ENCODE measurements at regions not wholly inside any gene's neighbourhood (a gene's known extent, or its start where the extent isn't known, plus 50 kb on each side); places are given as distances from the start of the nearest gene placed in this dataset.

DNA sequence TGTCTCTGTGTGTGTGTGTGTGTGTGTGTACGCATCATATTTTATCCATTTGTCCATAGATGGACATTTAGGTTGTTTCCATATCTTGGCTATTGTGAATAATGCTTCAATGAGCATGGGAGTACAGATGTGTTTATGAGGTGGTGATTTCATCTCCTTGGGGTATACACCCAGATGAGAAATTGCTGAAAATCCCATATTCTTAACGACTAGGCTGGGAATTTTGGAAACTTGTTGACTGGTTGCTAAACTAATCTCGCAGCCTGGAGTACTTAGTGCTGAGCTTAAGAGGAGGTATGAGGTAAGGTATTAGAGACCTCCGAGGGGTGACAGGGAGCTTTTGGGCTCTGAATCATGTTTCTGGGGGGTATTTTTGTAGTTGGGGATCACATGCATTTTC lies 66.0 kb upstream of the SPRED2 start:
- no peak for DNase-seq (ENCODE audit: low spot score)

DNA sequence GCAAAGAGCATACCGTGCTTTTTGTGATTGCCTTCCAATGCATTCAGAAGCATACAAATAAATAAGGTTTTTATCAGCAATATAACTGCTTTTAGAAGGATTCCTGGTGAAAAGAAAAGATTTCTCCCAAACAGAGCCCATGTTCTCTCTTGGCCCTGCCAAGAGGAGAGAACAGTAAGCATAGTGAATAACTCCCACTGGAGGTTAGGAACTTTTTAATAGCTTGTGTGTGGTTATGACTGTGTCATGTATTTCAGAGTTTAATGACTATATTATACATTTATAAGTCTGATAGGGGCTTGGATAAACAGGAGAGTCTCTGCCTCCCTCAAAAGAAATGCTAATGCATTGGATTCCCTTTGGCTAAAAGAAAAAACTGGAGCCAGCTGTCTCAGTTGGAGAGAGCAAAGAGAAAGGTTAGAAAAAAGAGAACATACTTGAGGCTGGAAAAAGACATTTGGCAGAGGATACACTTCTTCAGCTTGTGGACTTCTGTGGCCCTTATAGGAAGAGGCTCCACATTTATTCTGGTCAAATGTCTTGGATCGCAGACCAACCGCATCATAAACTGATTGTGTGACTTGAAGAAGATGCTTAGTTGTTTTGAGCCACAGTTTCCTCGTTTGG lies 63.0 kb upstream of the SPRED2 start:
- DNase-seq (ENCODE audit: low spot score): no peak

GRCh38 chr2:65494078-65494477 lies 61.7 kb upstream of the SPRED2 start:
- DNase-seq (ENCODE audit: low spot score): no peak

- peak; percentile 28 for DNase-seq (ENCODE audit: low spot score)
Observed at GRCh38 chr2:65491381-65491905, 59.0 kb upstream of the SPRED2 start.

DNA sequence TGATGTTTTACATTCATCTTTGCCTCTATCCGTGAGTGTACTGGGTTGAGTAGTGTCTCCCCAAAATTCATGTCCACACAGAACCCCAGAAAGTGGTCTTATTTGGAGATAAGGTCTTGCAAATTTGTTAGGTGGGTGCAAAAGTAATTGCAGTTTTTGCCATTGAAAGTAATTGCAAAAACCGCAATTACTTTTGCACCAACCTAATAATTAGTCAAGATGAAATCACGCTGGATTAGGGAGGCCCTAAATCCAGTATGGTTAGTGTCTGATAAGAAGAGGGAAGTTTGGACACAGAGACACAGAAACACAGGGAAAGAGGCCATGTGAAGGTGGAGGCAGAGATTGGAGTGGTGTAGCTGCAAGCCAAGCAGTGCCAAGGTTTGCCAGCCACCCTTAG lies 57.8 kb upstream of the SPRED2 start:
- DNase-seq (ENCODE audit: low spot score): no peak

DNA sequence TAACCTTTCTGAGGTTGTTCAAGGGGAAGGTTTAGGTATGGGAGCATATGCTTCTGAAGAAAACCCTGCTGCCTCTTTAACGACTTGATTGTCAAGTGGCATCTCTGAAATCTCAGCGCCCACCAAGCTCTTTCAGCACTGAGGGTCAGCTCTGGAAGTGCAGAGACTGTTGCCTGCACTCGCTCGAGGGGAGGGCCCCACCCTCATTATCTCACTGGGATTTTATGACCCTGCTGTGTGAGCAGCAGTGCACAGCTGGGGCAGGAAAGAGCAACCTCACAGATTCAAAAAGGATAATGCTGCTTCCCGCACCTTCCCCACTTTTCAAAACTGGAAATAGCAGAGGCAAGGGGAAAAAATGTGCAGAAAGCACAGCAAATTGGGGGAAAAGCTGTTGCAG lies 56.9 kb upstream of the SPRED2 start:
- DNase-seq (ENCODE audit: low spot score): no peak

GRCh38 chr2:65488527-65488926 lies 56.1 kb upstream of the SPRED2 start:
- no peak for DNase-seq (ENCODE audit: low spot score)

DNA sequence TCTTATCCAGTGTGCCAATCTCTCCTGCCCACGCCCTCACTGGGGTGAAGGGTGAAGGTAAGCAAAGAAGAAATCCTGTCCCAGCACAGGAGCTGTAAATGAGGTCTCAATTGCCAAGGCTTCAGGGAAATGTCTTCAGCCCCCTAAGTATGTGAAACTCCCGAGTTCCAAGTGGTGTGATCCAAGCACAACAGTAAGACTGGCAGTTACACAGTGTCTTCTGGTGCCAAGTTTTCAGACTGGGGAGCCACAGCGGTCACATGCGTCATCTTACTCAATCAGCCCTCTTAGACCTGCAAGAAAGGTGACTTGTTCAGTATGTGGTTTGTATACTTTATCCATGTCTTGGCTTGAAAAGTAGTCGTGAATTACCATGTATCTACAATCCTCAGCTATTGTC lies 55.0 kb upstream of the SPRED2 start:
- DNase-seq (ENCODE audit: low spot score): no peak

GRCh38 chr2:65486802-65487201 lies 54.4 kb upstream of the SPRED2 start:
- no peak for DNase-seq (ENCODE audit: low spot score)

DNA sequence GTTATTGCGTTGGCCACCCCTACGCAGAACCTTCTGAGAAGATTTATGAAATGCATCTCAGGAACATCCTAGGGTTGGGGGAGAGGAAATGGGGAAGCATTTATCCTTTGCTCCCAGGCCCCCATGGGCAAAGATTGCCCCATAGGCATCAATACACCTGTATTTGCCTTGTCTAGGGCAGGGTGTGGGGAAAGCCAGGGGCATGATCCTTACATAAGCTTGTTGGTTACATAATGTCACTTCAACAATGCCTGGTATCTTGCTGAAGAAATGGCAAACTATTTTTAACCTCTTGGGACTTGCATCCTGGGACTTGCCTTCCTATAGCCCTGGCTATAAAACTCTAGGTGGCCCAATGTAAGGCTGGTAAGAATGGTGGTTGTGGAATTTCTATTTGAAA lies 53.9 kb upstream of the SPRED2 start:
- no peak for DNase-seq (ENCODE audit: low spot score)

- DNase-seq (ENCODE audit: low spot score): no peak
Observed at GRCh38 chr2:65485839-65486238, 53.4 kb upstream of the SPRED2 start.

- no peak for DNase-seq (ENCODE audit: low spot score)
Observed at GRCh38 chr2:65483763-65484162, 51.4 kb upstream of the SPRED2 start.

GRCh38 chr2:65482971-65483370 lies 50.6 kb upstream of the SPRED2 start:
- no peak for DNase-seq (ENCODE audit: low spot score)
